ENCODE measurements at regions not wholly inside any gene's neighbourhood (a gene's known extent, or its start where the extent isn't known, plus 50 kb on each side); places are given as distances from the start of the nearest gene placed in this dataset.

- H3K27me3 Mint-ChIP-seq (ENCODE audit: low read depth) = no peaks in the 10 kb centered on the region
- H3K36me3 Mint-ChIP-seq = peaks cover 9% of the 10 kb centered on the region
- H3K4me3 Mint-ChIP-seq = no peak overlapping the region
- TF ChIP-seq, protein P1, sequence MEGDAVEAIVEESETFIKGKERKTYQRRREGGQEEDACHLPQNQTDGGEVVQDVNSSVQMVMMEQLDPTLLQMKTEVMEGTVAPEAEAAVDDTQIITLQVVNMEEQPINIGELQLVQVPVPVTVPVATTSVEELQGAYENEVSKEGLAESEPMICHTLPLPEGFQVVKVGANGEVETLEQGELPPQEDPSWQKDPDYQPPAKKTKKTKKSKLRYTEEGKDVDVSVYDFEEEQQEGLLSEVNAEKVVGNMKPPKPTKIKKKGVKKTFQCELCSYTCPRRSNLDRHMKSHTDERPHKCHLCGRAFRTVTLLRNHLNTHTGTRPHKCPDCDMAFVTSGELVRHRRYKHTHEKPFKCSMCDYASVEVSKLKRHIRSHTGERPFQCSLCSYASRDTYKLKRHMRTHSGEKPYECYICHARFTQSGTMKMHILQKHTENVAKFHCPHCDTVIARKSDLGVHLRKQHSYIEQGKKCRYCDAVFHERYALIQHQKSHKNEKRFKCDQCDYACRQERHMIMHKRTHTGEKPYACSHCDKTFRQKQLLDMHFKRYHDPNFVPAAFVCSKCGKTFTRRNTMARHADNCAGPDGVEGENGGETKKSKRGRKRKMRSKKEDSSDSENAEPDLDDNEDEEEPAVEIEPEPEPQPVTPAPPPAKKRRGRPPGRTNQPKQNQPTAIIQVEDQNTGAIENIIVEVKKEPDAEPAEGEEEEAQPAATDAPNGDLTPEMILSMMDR (IDR thresholded peaks at IDR 0.05; ENCODE audit: unreplicated experiment) = no peak
- no peak overlapping the region for H3K27ac Mint-ChIP-seq
- peaks cover 17% of the 10 kb centered on the region for H3K9me3 Mint-ChIP-seq
- peaks cover 45% of the 10 kb centered on the region for H3K4me1 Mint-ChIP-seq
- DNase-seq (ENCODE audit: low spot score in 2 of 2, unreplicated experiment in 2 of 2) = no peak
Observed at GRCh38 chr9:13904746-13905145, 409.2 kb downstream of the NFIB start.

- Mint-ChIP-seq H3K27me3 (ENCODE audit: low read depth) (no peaks in the 10 kb centered on the region), H3K4me3 (no peak overlapping the region), H3K9me3 (peaks cover 17% of the 10 kb centered on the region), H3K4me1 (peaks cover 48% of the 10 kb centered on the region), H3K27ac (peak overlapping the region; percentile 43), H3K36me3 (peaks cover 9% of the 10 kb centered on the region)
- no peak for DNase-seq (ENCODE audit: low spot score in 2 of 2, unreplicated experiment in 2 of 2)
- TF ChIP-seq, protein P1 (IDR thresholded peaks at IDR 0.05; ENCODE audit: unreplicated experiment) = no peak
Observed at GRCh38 chr9:13904311-13904710, 409.6 kb downstream of the NFIB start.

GRCh38 chr9:13902286-13903066, 411.5 kb downstream of the NFIB start:
- Mint-ChIP-seq H3K27ac (peak overlapping the region; percentile 83), H3K36me3 (peaks cover 7% of the 10 kb centered on the region), H3K4me1 (peaks cover 66% of the 10 kb centered on the region), H3K9me3 (peaks cover 12% of the 10 kb centered on the region), H3K4me3 (no peak overlapping the region), H3K27me3 (ENCODE audit: low read depth) (no peaks in the 10 kb centered on the region)
- TF ChIP-seq, protein P1 (IDR thresholded peaks at IDR 0.05; ENCODE audit: unreplicated experiment) = no peak
- no peak for DNase-seq (ENCODE audit: low spot score in 2 of 2, unreplicated experiment in 2 of 2)

DNA sequence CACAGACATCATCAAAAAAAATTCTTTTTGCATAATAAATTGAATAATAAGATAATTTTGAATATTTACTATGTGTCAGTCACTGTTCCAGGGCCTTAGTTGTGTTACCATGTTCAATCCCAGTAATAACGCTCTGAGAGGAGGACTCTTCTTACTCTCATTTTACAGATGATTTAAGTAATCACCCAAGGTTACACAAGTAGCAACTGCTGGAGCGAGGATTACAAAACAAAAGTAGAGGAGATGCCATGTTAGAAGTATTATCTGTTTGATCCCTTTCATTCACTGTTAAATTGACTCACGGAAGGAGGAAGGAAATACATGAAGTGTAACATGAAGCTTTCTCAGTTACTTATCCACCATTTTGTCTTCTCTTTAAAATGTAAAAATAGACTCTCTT, 412.8 kb downstream of the NFIB start:
- Mint-ChIP-seq H3K4me3 (no peak overlapping the region), H3K36me3 (peaks cover 4% of the 10 kb centered on the region), H3K27me3 (ENCODE audit: low read depth) (no peaks in the 10 kb centered on the region), H3K4me1 (peaks cover 76% of the 10 kb centered on the region), H3K27ac (peak overlapping the region; percentile 32), H3K9me3 (peaks cover 5% of the 10 kb centered on the region)
- DNase-seq (ENCODE audit: low spot score in 2 of 2, unreplicated experiment in 2 of 2) = no peak
- TF ChIP-seq, protein P1 (IDR thresholded peaks at IDR 0.05; ENCODE audit: unreplicated experiment) = no peak

GRCh38 chr9:13900449-13900848, 413.5 kb downstream of the NFIB start:
- TF ChIP-seq, protein P1 (IDR thresholded peaks at IDR 0.05; ENCODE audit: unreplicated experiment) = no peak
- no peaks in the 10 kb centered on the region for H3K27me3 Mint-ChIP-seq (ENCODE audit: low read depth)
- H3K27ac Mint-ChIP-seq = peak overlapping the region; percentile 92
- no peaks in the 10 kb centered on the region for H3K9me3 Mint-ChIP-seq
- H3K4me1 Mint-ChIP-seq = peaks cover 76% of the 10 kb centered on the region
- no peak overlapping the region for H3K4me3 Mint-ChIP-seq
- H3K36me3 Mint-ChIP-seq = no peaks in the 10 kb centered on the region
- no peak for DNase-seq (ENCODE audit: low spot score in 2 of 2, unreplicated experiment in 2 of 2)
